Fibroblast of the aortic adventitia (primary cell): ENCODE measurements at regions not wholly inside any gene's neighbourhood (a gene's known extent, or its start where the extent isn't known, plus 50 kb on each side); places are given as distances from the start of the nearest gene placed in this dataset.

ENCODE experiments used
- DNase-seq: peaks from one replicate; pipeline ENCODE4 v3.0.0-alpha.2; 2010; ENCODE audit warnings: low read depth
- H3K4me3 ChIP-seq: 2 replicates; pipeline ENCODE4 v1.5.1; 2011; ENCODE audit warnings: low read depth, mild to moderate bottlenecking, control low read depth, low read length, moderate library complexity
- CTCF ChIP-seq: IDR thresholded peaks from 2 replicates; pipeline ENCODE4 v1.5.1; 2011; ENCODE audit warnings: mild to moderate bottlenecking, low read length, control low read depth, inconsistent platforms; ENCODE audit not compliant: insufficient read depth

- H3K4me3 ChIP-seq = no peak overlapping the region
- no peak for DNase-seq
- TF ChIP-seq CTCF = no peak
Observed at GRCh38 chr3:152617609-152618008, 217.3 kb upstream of the P2RY1 start.

GRCh38 chr3:152618529-152618928 is 216.4 kb upstream of the P2RY1 start:
- no peak for DNase-seq
- no peak overlapping the region for H3K4me3 ChIP-seq
- no peak for TF ChIP-seq CTCF

GRCh38 chr3:152619691-152620090 is 215.2 kb upstream of the P2RY1 start:
- DNase-seq = no peak
- no peak for TF ChIP-seq CTCF
- no peak overlapping the region for H3K4me3 ChIP-seq

GRCh38 chr3:152620395-152620794 is 214.5 kb upstream of the P2RY1 start:
- no peak for TF ChIP-seq CTCF

GRCh38 chr3:152621006-152621868 is 213.7 kb upstream of the P2RY1 start:
- no peak for DNase-seq
- no peak overlapping the region for H3K4me3 ChIP-seq
- TF ChIP-seq CTCF = no peak

More at GRCh38 chr3:152620395-152620794, 214.5 kb upstream of the P2RY1 start:
- H3K4me3 ChIP-seq = no peak overlapping the region
- no peak for DNase-seq

- DNase-seq = no peak
- no peak for TF ChIP-seq CTCF
Observed at GRCh38 chr3:152621967-152622810, 212.7 kb upstream of the P2RY1 start.

More at GRCh38 chr3:152621967-152622810, 212.7 kb upstream of the P2RY1 start:
- H3K4me3 ChIP-seq = no peak overlapping the region
